ENCODE measurements at regions not wholly inside any gene's neighbourhood (a gene's known extent, or its start where the extent isn't known, plus 50 kb on each side); places are given as distances from the start of the nearest gene placed in this dataset.
"Not testable (repeated sequence)": the region's sequence is repeated elsewhere in the genome, so short reads cannot be mapped to it uniquely, and the experiment has no call there.

GRCh38 chr9:39463696-39464095 lies 108.2 kb downstream of the SPATA31A1 start:
- H3K4me3 ChIP-seq (ENCODE audit: low read depth, low read length) = not testable (repeated sequence)

GRCh38 chr9:39464122-39464777 lies 108.8 kb downstream of the SPATA31A1 start:
- H3K4me3 ChIP-seq (ENCODE audit: low read depth, low read length) = peak overlapping the region; percentile 41

GRCh38 chr9:39474499-39474898 lies 119.0 kb downstream of the SPATA31A1 start:
- not testable (repeated sequence) for H3K4me3 ChIP-seq (ENCODE audit: low read depth, low read length)

- not testable (repeated sequence) for H3K4me3 ChIP-seq (ENCODE audit: low read depth, low read length)
Measured at GRCh38 chr9:39483073-39483472, 127.6 kb downstream of the SPATA31A1 start.

- H3K4me3 ChIP-seq (ENCODE audit: low read depth, low read length) = not testable (repeated sequence)
Measured at GRCh38 chr9:39483880-39484279, 128.4 kb downstream of the SPATA31A1 start.

GRCh38 chr9:39484292-39484691 lies 128.8 kb downstream of the SPATA31A1 start:
- H3K4me3 ChIP-seq (ENCODE audit: low read depth, low read length) = not testable (repeated sequence)

- H3K4me3 ChIP-seq (ENCODE audit: low read depth, low read length) = not testable (repeated sequence)
Measured at GRCh38 chr9:39487477-39487876, 132.0 kb downstream of the SPATA31A1 start.

- not testable (repeated sequence) for H3K4me3 ChIP-seq (ENCODE audit: low read depth, low read length)
Measured at GRCh38 chr9:39496248-39496647, 140.8 kb downstream of the SPATA31A1 start.

GRCh38 chr9:39503178-39503577 lies 147.7 kb downstream of the SPATA31A1 start:
- H3K4me3 ChIP-seq (ENCODE audit: low read depth, low read length) = not testable (repeated sequence)

- not testable (repeated sequence) for H3K4me3 ChIP-seq (ENCODE audit: low read depth, low read length)
Measured at GRCh38 chr9:39527387-39528029, 172.0 kb downstream of the SPATA31A1 start.

GRCh38 chr9:39532597-39532996 lies 177.1 kb downstream of the SPATA31A1 start:
- H3K4me3 ChIP-seq (ENCODE audit: low read depth, low read length) = not testable (repeated sequence)

GRCh38 chr9:39533001-39533762 lies 177.7 kb downstream of the SPATA31A1 start:
- H3K4me3 ChIP-seq (ENCODE audit: low read depth, low read length) = not testable (repeated sequence)

- H3K4me3 ChIP-seq (ENCODE audit: low read depth, low read length) = not testable (repeated sequence)
Measured at GRCh38 chr9:39533763-39534548, 178.5 kb downstream of the SPATA31A1 start.

- H3K4me3 ChIP-seq (ENCODE audit: low read depth, low read length) = not testable (repeated sequence)
Measured at GRCh38 chr9:39534897-39535296, 179.4 kb downstream of the SPATA31A1 start.

- not testable (repeated sequence) for H3K4me3 ChIP-seq (ENCODE audit: low read depth, low read length)
Measured at GRCh38 chr9:39542157-39542556, 186.7 kb downstream of the SPATA31A1 start.

GRCh38 chr9:39545079-39545478 lies 189.6 kb downstream of the SPATA31A1 start:
- H3K4me3 ChIP-seq (ENCODE audit: low read depth, low read length) = not testable (repeated sequence)

- not testable (repeated sequence) for H3K4me3 ChIP-seq (ENCODE audit: low read depth, low read length)
Measured at GRCh38 chr9:39550573-39550972, 195.1 kb downstream of the SPATA31A1 start.

GRCh38 chr9:39551544-39551943 lies 196.1 kb downstream of the SPATA31A1 start:
- not testable (repeated sequence) for H3K4me3 ChIP-seq (ENCODE audit: low read depth, low read length)

GRCh38 chr9:39552242-39552881 lies 196.9 kb downstream of the SPATA31A1 start:
- not testable (repeated sequence) for H3K4me3 ChIP-seq (ENCODE audit: low read depth, low read length)

GRCh38 chr9:39554352-39554751 lies 198.9 kb downstream of the SPATA31A1 start:
- H3K4me3 ChIP-seq (ENCODE audit: low read depth, low read length) = not testable (repeated sequence)
